ENCODE measurements at regions not wholly inside any gene's neighbourhood (a gene's known extent, or its start where the extent isn't known, plus 50 kb on each side); places are given as distances from the start of the nearest gene placed in this dataset.
"Not testable (repeated sequence)": the region's sequence is repeated elsewhere in the genome, so short reads cannot be mapped to it uniquely, and the experiment has no call there.

DNA sequence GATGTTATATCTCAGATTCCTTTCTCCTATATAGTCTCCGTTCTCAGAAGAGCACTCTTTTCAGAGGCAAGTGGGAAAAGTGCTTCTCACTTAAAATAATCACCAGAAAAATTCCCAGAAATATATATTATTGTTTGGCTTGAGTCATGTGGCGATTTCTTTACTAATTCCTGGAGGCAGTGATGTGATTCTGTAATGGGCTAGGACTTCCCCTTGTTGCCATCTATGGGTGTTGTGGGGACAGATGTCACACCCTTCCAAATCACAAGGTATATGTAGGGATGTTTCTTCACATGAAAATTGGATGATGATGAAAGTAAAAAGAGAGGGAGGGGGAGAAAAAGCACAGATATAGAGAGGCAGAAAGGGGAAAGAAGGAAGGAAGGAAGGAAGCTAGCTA, 553.4 kb downstream of the PPP4R3C start:
- intact Hi-C loops (cut with micrococcal nuclease) = no loop called here
- H3K27ac Mint-ChIP-seq = no peak overlapping the region
- no peaks in the 10 kb centered on the region for H3K36me3 Mint-ChIP-seq (ENCODE audit: low read depth)
- no peaks in the 10 kb centered on the region for H3K27me3 Mint-ChIP-seq
- no peak for DNase-seq
- H3K9me3 Mint-ChIP-seq = no peaks in the 10 kb centered on the region
- no peaks in the 10 kb centered on the region for H3K4me1 Mint-ChIP-seq
- H3K4me3 Mint-ChIP-seq = no peak overlapping the region

DNA sequence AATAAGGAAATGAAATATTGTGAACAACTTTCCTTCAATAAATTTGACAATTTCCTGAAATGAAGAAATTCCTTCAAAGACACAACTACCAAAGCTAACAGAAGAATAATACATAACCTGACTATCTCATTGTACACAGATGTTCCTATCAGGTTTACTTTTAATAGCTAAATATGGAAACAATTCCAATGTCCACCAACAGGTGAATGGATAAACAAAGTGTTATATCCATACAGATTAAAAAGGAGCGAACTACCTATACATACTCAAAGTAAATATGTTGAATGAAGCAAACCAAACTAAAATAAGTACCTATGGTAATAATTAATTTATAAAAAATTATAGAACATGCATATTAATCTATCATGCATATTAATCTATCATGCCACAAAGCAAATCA, 554.9 kb downstream of the PPP4R3C start:
- Mint-ChIP-seq H3K4me3 (no peak overlapping the region), H3K9me3 (no peaks in the 10 kb centered on the region), H3K36me3 (ENCODE audit: low read depth) (no peaks in the 10 kb centered on the region), H3K27me3 (no peaks in the 10 kb centered on the region), H3K4me1 (no peaks in the 10 kb centered on the region), H3K27ac (no peak overlapping the region)
- no peak for DNase-seq
- intact Hi-C loops (cut with micrococcal nuclease) = no loop called here

DNA sequence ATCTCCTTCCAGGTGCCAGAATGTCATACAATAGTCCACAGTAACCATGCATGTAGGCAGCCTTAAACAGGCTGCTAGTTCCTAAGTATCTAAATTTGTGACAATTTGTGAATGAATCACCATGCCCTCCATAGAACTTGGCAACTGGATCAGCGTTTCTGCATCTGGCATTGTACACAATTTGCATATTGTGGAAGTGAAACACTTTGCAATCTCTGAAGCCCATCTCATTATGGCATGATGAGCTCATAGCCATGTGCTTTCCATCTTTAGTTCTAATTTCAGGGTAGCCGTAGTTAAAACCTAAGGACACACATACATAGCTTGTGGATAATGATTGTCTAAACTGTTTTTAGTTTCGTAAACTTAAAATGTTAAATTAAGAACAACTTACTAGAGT, 573.6 kb downstream of the PPP4R3C start:
- H3K4me1 Mint-ChIP-seq = no peaks in the 10 kb centered on the region
- no peak overlapping the region for H3K27ac Mint-ChIP-seq
- intact Hi-C loops (cut with micrococcal nuclease) = no loop called here
- H3K9me3 Mint-ChIP-seq = no peaks in the 10 kb centered on the region
- DNase-seq = no peak
- H3K4me3 Mint-ChIP-seq = no peak overlapping the region
- no peaks in the 10 kb centered on the region for H3K27me3 Mint-ChIP-seq
- no peaks in the 10 kb centered on the region for H3K36me3 Mint-ChIP-seq (ENCODE audit: low read depth)

DNA sequence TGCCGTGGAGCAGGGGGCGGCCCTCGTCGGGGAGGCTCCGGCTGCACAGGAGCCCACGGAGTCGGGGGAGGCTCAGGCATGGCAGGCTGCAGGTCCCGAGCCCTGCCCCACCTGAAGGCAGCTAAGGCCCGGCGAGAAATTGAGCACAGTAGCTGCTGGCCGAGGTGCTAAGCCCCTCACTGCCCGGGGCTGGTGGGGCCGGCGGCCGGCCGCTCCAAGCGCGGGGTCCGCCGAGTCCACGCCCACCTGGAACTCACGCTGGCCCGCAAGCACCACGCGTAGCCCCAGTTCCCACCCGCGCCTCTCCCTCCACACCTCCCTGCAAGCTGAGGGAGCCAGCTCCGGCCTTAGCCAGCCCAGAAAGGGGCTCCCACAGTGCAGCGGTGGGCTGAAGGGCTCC, 589.4 kb downstream of the PPP4R3C start:
- no peaks in the 10 kb centered on the region for H3K4me1 Mint-ChIP-seq

DNA sequence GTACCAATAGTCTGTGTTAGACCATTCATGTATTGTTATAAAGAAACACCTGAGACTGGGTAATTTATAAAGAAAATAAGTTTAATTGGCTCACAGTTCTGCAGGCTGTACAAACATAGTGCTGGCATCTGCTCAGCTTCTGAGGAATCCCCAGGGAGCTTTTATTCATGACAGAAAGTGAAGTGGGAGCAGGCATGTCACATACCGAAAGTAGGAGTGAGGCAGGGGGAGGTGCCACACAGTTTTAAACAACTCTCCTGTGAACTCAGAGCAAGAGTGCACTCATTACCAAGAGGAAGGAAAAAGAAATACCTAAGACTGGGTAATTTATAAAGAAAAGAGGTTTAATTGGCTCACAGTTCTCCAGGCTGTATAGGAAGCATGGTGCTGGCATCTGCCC, 591.2 kb downstream of the PPP4R3C start:
- Mint-ChIP-seq H3K4me1 (no peaks in the 10 kb centered on the region), H3K36me3 (ENCODE audit: low read depth) (no peaks in the 10 kb centered on the region), H3K27me3 (no peaks in the 10 kb centered on the region), H3K9me3 (no peaks in the 10 kb centered on the region), H3K27ac (no peak overlapping the region), H3K4me3 (no peak overlapping the region)
- no peak for DNase-seq
- intact Hi-C loops (cut with micrococcal nuclease) = no loop called here

More for the DNA sequence above, 589.4 kb downstream of the PPP4R3C start:
- H3K9me3 Mint-ChIP-seq = no peaks in the 10 kb centered on the region
- H3K27me3 Mint-ChIP-seq = no peaks in the 10 kb centered on the region
- no peaks in the 10 kb centered on the region for H3K36me3 Mint-ChIP-seq (ENCODE audit: low read depth)
- H3K27ac Mint-ChIP-seq = no peak overlapping the region
- intact Hi-C loops (cut with micrococcal nuclease) = no loop called here
- H3K4me3 Mint-ChIP-seq = no peak overlapping the region
- DNase-seq = no peak

DNA sequence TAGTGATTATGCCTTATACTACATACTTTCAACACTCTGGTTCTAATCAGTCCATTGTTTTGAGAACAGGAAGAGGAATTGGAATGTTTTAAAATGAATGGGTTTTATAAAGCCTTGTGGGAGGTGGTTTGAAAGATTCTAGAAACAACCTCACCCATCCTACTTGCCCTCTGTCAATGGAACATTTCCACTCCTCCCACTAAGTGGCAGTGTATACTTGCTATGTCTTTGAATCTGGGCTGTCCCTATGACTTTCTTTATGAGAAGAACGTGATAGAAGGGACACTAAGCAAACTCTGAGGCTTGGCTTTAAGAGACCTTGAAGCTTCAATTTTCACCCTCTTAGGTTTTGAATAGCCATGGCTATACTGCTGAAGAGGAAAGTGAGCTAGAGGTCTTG, 611.2 kb downstream of the PPP4R3C start:
- intact Hi-C loops (cut with micrococcal nuclease) = no loop called here
- Mint-ChIP-seq H3K36me3 (ENCODE audit: low read depth) (no peaks in the 10 kb centered on the region), H3K27ac (no peak overlapping the region), H3K4me3 (no peak overlapping the region), H3K27me3 (no peaks in the 10 kb centered on the region), H3K9me3 (no peaks in the 10 kb centered on the region), H3K4me1 (no peaks in the 10 kb centered on the region)
- no peak for DNase-seq

DNA sequence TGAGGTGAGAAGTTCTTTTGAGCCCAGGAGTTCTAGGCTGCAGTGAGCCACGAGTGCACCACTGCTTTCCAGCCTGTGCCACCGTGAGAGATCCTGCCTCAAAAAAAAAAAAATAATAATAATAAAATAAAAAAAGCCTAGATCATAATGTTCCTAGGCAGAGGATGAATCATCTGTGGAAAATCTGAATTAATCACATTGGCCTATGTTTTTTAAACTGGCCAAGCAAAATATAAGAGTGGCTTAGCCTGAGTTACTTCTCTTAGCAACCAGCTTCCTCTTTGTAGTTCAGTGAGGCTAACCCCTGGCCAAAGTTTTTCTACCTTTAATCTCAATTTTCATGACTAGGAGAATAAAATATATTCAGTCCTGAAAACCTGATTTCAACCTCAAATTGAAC, 614.6 kb downstream of the PPP4R3C start:
- Mint-ChIP-seq H3K27ac (no peak overlapping the region), H3K4me3 (no peak overlapping the region), H3K4me1 (no peaks in the 10 kb centered on the region), H3K9me3 (no peaks in the 10 kb centered on the region), H3K36me3 (ENCODE audit: low read depth) (no peaks in the 10 kb centered on the region), H3K27me3 (no peaks in the 10 kb centered on the region)
- no peak for DNase-seq
- intact Hi-C loops (cut with micrococcal nuclease) = no loop called here

DNA sequence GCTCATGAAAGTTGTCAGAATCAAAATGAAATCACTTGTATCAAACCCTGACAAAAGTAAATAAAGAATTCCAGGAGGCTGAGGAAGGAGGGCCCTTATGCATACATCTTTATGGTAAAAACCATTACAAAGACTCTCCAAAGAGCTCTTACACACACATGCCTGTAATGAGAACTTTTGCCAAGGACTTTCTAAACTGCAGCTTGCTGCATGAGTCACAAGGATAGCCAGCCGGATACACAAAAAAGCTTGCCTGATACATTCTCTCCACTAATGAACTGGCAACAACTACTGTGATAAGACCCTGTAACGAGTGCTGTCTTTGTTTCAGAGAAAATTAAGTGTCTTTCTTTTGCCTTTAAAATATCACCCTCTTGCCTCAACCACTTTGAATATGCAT, 618.1 kb downstream of the PPP4R3C start:
- H3K4me3 Mint-ChIP-seq = no peak overlapping the region
- no peaks in the 10 kb centered on the region for H3K9me3 Mint-ChIP-seq
- no peaks in the 10 kb centered on the region for H3K4me1 Mint-ChIP-seq
- DNase-seq = no peak
- intact Hi-C loops (cut with micrococcal nuclease) = no loop called here
- H3K36me3 Mint-ChIP-seq (ENCODE audit: low read depth) = no peaks in the 10 kb centered on the region
- H3K27ac Mint-ChIP-seq = no peak overlapping the region
- H3K27me3 Mint-ChIP-seq = no peaks in the 10 kb centered on the region

DNA sequence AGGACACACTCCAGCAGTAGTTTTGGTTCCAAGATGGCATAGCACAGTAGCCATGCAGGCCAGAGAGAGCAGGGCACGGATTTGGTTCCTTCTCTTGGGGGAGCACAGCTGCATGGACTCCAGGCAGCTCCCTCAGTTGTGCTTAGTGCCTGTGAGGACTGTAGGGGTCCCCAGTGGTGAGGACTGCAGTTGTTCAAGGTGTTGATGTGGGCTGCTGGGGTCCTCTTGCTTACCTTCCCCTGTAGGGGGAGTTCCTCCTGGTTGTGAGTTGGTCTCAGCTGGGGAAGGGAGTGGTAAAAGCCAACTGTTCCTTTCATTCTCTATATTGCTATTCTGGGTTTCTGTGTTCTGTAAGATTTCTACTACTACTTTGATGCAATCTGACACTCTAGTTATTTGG, 606.5 kb downstream of the MAGEB5 start:
- H3K4me3 Mint-ChIP-seq = no peak overlapping the region
- H3K4me1 Mint-ChIP-seq = no peaks in the 10 kb centered on the region
- H3K36me3 Mint-ChIP-seq (ENCODE audit: low read depth) = no peaks in the 10 kb centered on the region
- no peaks in the 10 kb centered on the region for H3K9me3 Mint-ChIP-seq
- H3K27ac Mint-ChIP-seq = no peak overlapping the region
- no peaks in the 10 kb centered on the region for H3K27me3 Mint-ChIP-seq
- intact Hi-C loops (cut with micrococcal nuclease) = no loop called here
- DNase-seq = no peak

DNA sequence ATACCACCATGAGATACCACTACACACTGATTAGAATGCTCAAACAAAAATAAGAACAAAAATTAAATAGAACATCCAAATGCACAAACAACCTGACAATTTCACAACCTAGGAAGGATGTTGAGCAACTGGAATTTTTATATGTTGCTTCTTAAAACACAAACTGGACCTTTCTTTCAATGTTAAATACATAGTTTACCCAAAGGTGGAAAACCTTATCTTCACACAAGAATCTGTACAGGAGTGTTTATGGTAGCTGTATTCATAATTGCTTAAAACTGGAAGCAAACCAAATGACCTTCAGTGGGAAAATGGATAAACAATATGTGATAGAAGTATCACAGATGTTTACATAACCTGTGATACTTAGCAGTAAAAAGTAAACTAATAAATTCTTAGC, 573.8 kb downstream of the MAGEB5 start:
- Mint-ChIP-seq H3K9me3 (no peaks in the 10 kb centered on the region), H3K4me1 (no peaks in the 10 kb centered on the region), H3K27me3 (no peaks in the 10 kb centered on the region), H3K4me3 (no peak overlapping the region), H3K27ac (no peak overlapping the region), H3K36me3 (ENCODE audit: low read depth) (no peaks in the 10 kb centered on the region)
- intact Hi-C loops (cut with micrococcal nuclease) = no loop called here
- no peak for DNase-seq

DNA sequence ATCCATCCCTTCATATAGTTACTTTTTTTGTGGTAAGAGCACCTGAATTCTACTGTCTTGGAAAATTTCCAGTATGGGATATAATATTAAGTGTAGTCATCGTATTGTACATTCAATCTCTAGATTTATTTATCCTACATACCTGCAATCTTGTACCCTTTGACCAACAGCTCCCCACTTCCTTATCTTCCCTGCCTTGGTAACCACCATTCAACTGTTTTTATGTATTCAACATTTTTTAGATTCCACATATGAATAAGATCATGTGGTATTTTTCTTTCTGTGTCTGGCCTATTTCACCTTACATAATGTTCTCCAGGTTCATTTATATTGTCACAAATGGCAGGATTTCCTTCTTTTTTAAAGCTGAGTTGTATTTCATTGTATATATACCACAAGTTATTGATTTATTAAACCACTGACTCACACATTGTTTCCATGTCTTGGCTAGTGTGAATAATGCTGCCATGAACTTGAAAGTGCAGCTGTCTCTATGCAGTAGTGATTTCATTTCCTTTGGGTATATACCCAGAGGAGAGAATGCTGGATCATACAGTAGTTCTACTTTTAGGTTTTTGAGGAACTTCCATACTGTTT, 572.5 kb downstream of the MAGEB5 start:
- intact Hi-C loops (cut with micrococcal nuclease) = no loop called here
- Mint-ChIP-seq H3K27ac (no peak overlapping the region), H3K9me3 (no peaks in the 10 kb centered on the region), H3K27me3 (no peaks in the 10 kb centered on the region), H3K4me1 (no peaks in the 10 kb centered on the region), H3K4me3 (no peak overlapping the region), H3K36me3 (ENCODE audit: low read depth) (no peaks in the 10 kb centered on the region)
- DNase-seq = no peak

DNA sequence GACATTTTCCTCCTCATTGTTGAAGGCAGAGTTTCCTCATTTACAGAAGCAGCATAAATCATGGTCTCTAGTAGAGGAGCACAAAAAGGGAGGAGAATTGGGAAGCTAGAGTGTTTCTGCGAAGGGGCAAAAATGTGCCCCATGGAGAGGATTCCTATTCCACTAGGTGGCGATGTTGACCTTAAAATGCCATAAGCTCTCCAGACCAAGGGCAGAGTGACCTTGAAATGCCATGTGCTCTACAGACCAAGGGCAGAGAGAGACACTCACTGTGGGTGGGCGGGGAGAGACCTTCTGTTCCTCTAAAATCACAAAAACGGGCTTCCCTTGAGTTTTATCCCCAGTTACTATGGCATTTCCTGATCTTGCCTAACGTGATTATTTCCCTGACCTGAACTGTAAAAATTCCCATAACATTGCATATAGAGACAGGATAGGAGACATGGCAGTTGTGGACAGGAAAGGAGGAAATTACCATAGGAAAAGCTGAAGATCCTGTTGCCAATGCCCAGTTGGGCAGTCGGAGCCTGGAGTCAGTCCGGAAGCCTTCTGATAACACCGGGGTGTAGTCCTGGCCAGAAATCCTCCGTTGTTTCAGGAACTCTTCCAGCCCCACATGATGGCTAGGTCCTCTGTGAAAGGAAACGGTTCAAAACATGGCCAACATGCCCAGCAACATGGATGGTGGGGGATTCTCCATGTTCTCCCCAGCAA, 567.7 kb downstream of the MAGEB5 start:
- no peaks in the 10 kb centered on the region for H3K27me3 Mint-ChIP-seq
- H3K4me1 Mint-ChIP-seq = no peaks in the 10 kb centered on the region
- peak; percentile 57 for DNase-seq
- H3K4me3 Mint-ChIP-seq = no peak overlapping the region
- no peak overlapping the region for H3K27ac Mint-ChIP-seq
- no peaks in the 10 kb centered on the region for H3K36me3 Mint-ChIP-seq (ENCODE audit: low read depth)
- intact Hi-C loops (cut with micrococcal nuclease) = loop anchor here (1.0 to 5.0 kb wide), 2 partner anchors 403 to 554 kb away; no protein-coding TSS in a partner anchor
- H3K9me3 Mint-ChIP-seq = no peaks in the 10 kb centered on the region

DNA sequence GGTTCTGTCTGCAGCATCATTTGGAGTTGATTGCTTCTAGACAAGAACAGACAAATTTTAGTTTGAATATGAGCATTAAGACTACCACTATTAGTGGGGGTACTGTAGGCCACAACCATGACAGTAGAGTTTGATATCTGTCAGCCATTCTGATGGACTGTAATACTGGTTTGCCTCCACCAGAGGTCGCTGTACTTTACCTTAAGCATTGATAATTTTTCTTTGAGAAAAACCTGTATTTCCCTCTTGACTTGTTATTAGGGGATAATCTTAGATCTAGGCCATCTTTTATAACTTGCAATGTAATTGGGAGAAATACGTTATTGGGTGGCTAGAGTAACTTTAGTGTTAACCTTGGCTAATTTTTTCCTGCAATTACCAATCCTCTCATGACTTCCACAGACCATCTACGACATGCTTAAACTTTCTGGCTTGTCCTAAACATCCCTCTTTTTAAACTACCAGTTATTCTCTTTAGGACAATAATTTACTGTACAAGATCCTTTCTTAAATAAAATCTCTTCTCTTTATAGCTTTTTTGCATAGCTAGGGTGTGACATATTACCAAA, 562.4 kb downstream of the MAGEB5 start:
- DNase-seq = no peak
- Mint-ChIP-seq H3K27me3 (no peaks in the 10 kb centered on the region), H3K27ac (no peak overlapping the region), H3K4me1 (no peaks in the 10 kb centered on the region), H3K9me3 (peaks cover 4% of the 10 kb centered on the region), H3K4me3 (no peak overlapping the region), H3K36me3 (ENCODE audit: low read depth) (no peaks in the 10 kb centered on the region)
- intact Hi-C loops (cut with micrococcal nuclease) = no loop called here

DNA sequence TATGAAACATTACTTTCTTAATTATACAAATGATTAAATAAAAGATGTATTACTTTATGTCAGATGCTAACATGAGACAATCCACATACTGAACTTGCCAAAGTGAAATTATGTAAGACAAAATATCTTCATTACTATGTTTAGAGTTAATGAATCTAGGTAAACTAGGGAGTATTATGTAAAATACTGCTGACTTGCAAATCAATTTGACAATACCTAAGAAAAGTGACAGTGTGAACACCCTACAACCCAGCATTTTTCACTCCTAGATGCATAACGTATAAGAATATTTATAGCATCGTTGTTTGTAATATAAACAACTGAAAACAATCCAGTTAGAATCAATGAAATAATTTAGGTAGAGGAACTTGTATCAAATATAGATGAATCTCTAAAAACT, 546.3 kb downstream of the MAGEB5 start:
- H3K4me3 Mint-ChIP-seq = no peak overlapping the region
- DNase-seq = no peak
- H3K4me1 Mint-ChIP-seq = no peaks in the 10 kb centered on the region
- intact Hi-C loops (cut with micrococcal nuclease) = no loop called here
- no peaks in the 10 kb centered on the region for H3K36me3 Mint-ChIP-seq (ENCODE audit: low read depth)
- no peaks in the 10 kb centered on the region for H3K9me3 Mint-ChIP-seq
- H3K27me3 Mint-ChIP-seq = no peaks in the 10 kb centered on the region
- H3K27ac Mint-ChIP-seq = no peak overlapping the region

DNA sequence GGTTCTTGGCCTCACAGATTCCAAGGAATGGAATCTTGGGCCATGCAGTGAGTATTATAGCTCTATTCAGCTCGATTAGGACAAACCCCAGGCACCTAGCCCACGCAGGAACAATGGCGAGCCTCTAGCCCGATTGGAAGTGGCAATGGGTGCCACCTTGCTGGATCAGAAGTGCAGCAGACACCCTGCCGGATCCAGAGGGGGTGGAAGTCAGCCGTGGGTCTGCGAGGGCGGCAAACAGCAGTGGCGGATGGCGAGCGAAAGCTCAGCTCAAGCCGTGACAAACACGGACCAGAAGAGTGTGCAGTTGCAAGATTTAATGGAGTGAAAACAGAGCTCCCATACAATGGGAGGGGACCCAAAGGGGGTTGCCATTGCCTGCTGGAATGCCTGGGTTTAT, 539.8 kb downstream of the MAGEB5 start:
- H3K36me3 Mint-ChIP-seq (ENCODE audit: low read depth); H3K27ac Mint-ChIP-seq; H3K27me3 Mint-ChIP-seq; intact Hi-C loops (cut with micrococcal nuclease); H3K4me1 Mint-ChIP-seq; H3K9me3 Mint-ChIP-seq; H3K4me3 Mint-ChIP-seq; DNase-seq: not testable (repeated sequence)

Data from activated CD4-positive, alpha-beta T cell treated with anti-CD3 and anti-CD28 coated beads, Interleukin-2, amount 10 ng/mL, durations not matched to agents 24 days and 14 days (primary cell).